ENCODE measurements at regions not wholly inside any gene's neighbourhood (a gene's known extent, or its start where the extent isn't known, plus 50 kb on each side); places are given as distances from the start of the nearest gene placed in this dataset.

GRCh38 chr5:18888821-18889220 lies 1099.2 kb downstream of the CDH18 start:
- no peak for DNase-seq (ENCODE audit: extremely low spot score in 2 of 2)
- TF ChIP-seq CTCF (IDR thresholded peaks at IDR 0.05): no peak
- intact Hi-C loops (cut with DNase I): no loop called here
- no peak overlapping the region for H3K27ac ChIP-seq
- H3K36me3 ChIP-seq: no peaks in the 10 kb centered on the region
- H3K9me3 ChIP-seq: no peaks in the 10 kb centered on the region
- no peaks in the 10 kb centered on the region for H3K4me1 ChIP-seq
- H3K27me3 ChIP-seq: no peaks in the 10 kb centered on the region
- H3K4me3 ChIP-seq: no peak overlapping the region

GRCh38 chr5:18900644-18901043 lies 1087.4 kb downstream of the CDH18 start:
- DNase-seq (ENCODE audit: extremely low spot score in 2 of 2): no peak
- H3K4me1 ChIP-seq: no peaks in the 10 kb centered on the region
- intact Hi-C loops (cut with DNase I): no loop called here
- H3K27ac ChIP-seq: no peak overlapping the region
- no peak for TF ChIP-seq POLR2A (IDR thresholded peaks at IDR 0.05)
- no peak for TF ChIP-seq CTCF (IDR thresholded peaks at IDR 0.05)
- TF ChIP-seq POLR2AphosphoS5 (IDR thresholded peaks at IDR 0.05; ENCODE audit: insufficient read depth in 1 of 2, low read depth in 1 of 2): no peak
- H3K4me3 ChIP-seq: no peak overlapping the region
- H3K36me3 ChIP-seq: no peaks in the 10 kb centered on the region
- no peaks in the 10 kb centered on the region for H3K27me3 ChIP-seq
- H3K9me3 ChIP-seq: no peaks in the 10 kb centered on the region

DNA sequence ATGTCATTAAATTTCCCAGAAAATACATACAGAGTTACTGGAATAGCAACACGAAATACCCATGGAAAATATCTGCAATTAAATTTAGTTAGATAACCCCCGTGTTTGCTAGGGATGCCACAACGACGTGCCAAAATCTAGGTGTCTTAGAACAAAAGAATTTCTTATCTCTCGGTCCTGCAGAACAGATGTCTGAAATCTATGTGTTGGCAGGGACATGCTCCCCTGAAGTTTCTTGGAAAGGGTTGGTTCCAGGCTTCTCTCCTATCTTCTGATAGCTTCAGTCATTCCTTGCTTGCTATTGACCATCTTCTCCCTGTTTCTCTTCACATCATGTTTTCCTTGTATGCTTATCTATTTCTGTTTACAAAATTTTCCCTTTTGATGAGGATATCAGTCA lies 1067.0 kb downstream of the CDH18 start:
- H3K27ac ChIP-seq: no peak overlapping the region
- no peak for DNase-seq (ENCODE audit: extremely low spot score in 2 of 2)
- no peaks in the 10 kb centered on the region for H3K9me3 ChIP-seq
- H3K36me3 ChIP-seq: no peaks in the 10 kb centered on the region
- H3K4me1 ChIP-seq: no peaks in the 10 kb centered on the region
- no peak for TF ChIP-seq POLR2A (IDR thresholded peaks at IDR 0.05)
- TF ChIP-seq POLR2AphosphoS5 (IDR thresholded peaks at IDR 0.05; ENCODE audit: insufficient read depth in 1 of 2, low read depth in 1 of 2): no peak
- no peak for TF ChIP-seq CTCF (IDR thresholded peaks at IDR 0.05)
- no peaks in the 10 kb centered on the region for H3K27me3 ChIP-seq
- intact Hi-C loops (cut with DNase I): no loop called here
- no peak overlapping the region for H3K4me3 ChIP-seq

GRCh38 chr5:18932081-18932480 lies 1055.9 kb downstream of the CDH18 start:
- TF ChIP-seq CTCF (IDR thresholded peaks at IDR 0.05) (no peak), POLR2AphosphoS5 (IDR thresholded peaks at IDR 0.05; ENCODE audit: insufficient read depth in 1 of 2, low read depth in 1 of 2) (no peak), POLR2A (IDR thresholded peaks at IDR 0.05) (no peak)
- no peaks in the 10 kb centered on the region for H3K36me3 ChIP-seq
- no peaks in the 10 kb centered on the region for H3K9me3 ChIP-seq
- intact Hi-C loops (cut with DNase I): no loop called here
- no peaks in the 10 kb centered on the region for H3K4me1 ChIP-seq
- H3K27ac ChIP-seq: no peak overlapping the region
- DNase-seq (ENCODE audit: extremely low spot score in 2 of 2): no peak
- H3K27me3 ChIP-seq: no peaks in the 10 kb centered on the region
- no peak overlapping the region for H3K4me3 ChIP-seq

GRCh38 chr5:18944771-18945170 lies 1043.2 kb downstream of the CDH18 start:
- no peaks in the 10 kb centered on the region for H3K36me3 ChIP-seq
- H3K4me1 ChIP-seq: no peaks in the 10 kb centered on the region
- no peak for TF ChIP-seq POLR2A (IDR thresholded peaks at IDR 0.05)
- no peak for TF ChIP-seq POLR2AphosphoS5 (IDR thresholded peaks at IDR 0.05; ENCODE audit: insufficient read depth in 1 of 2, low read depth in 1 of 2)
- TF ChIP-seq CTCF (IDR thresholded peaks at IDR 0.05): no peak
- H3K27ac ChIP-seq: no peak overlapping the region
- H3K9me3 ChIP-seq: no peaks in the 10 kb centered on the region
- no peak for DNase-seq (ENCODE audit: extremely low spot score in 2 of 2)
- H3K4me3 ChIP-seq: no peak overlapping the region
- H3K27me3 ChIP-seq: no peaks in the 10 kb centered on the region
- intact Hi-C loops (cut with DNase I): no loop called here

Measured in vagina (tissue), 2 donors.